Activated naive CD8-positive, alpha-beta T cell treated with anti-CD3 and anti-CD28 coated beads for 36 hours (primary cell): ENCODE measurements at regions not wholly inside any gene's neighbourhood (a gene's known extent, or its start where the extent isn't known, plus 50 kb on each side); places are given as distances from the start of the nearest gene placed in this dataset.

ENCODE experiments used
- DNase-seq: peaks from one replicate; pipeline ENCODE4 v3.0.0; 2021
- H3K27ac Mint-ChIP-seq: one replicate; pipeline ENCODE4 v1.8.0; 2022; ENCODE audit warnings: mild to moderate bottlenecking, moderate library complexity, mixed read lengths
- H3K27me3 Mint-ChIP-seq: one replicate; pipeline ENCODE4 v1.8.0; 2022; ENCODE audit warnings: mild to moderate bottlenecking, mixed read lengths
- H3K36me3 Mint-ChIP-seq: one replicate; pipeline ENCODE4 v1.8.0; 2021; ENCODE audit warnings: mild to moderate bottlenecking, mixed read lengths
- H3K4me1 Mint-ChIP-seq: one replicate; pipeline ENCODE4 v1.8.0; 2021; ENCODE audit warnings: mixed read lengths
- H3K4me3 Mint-ChIP-seq: one replicate; pipeline ENCODE4 v1.8.0; 2022; ENCODE audit warnings: mild to moderate bottlenecking, moderate library complexity, mixed read lengths
- H3K9me3 Mint-ChIP-seq: one replicate; pipeline ENCODE4 v1.8.0; 2022; ENCODE audit warnings: mixed read lengths

- peaks cover 14% of the 10 kb centered on the region for H3K36me3 Mint-ChIP-seq
- no peaks in the 10 kb centered on the region for H3K27me3 Mint-ChIP-seq
- DNase-seq: no peak
- peaks cover 12% of the 10 kb centered on the region for H3K9me3 Mint-ChIP-seq
- H3K4me1 Mint-ChIP-seq: peaks cover 37% of the 10 kb centered on the region
- no peak overlapping the region for H3K27ac Mint-ChIP-seq
- H3K4me3 Mint-ChIP-seq: no peak overlapping the region
Observed at GRCh38 chr5:56615361-56616153, 199.8 kb upstream of the MAP3K1 start.

- Mint-ChIP-seq H3K27ac (no peak overlapping the region), H3K27me3 (no peaks in the 10 kb centered on the region), H3K4me1 (peaks cover 44% of the 10 kb centered on the region), H3K4me3 (no peak overlapping the region), H3K36me3 (peaks cover 16% of the 10 kb centered on the region), H3K9me3 (peaks cover 8% of the 10 kb centered on the region)
- no peak for DNase-seq
Observed at GRCh38 chr5:56612759-56613158, 202.6 kb upstream of the MAP3K1 start.

- Mint-ChIP-seq H3K27ac (no peak overlapping the region), H3K4me1 (peaks cover 44% of the 10 kb centered on the region), H3K27me3 (no peaks in the 10 kb centered on the region), H3K4me3 (no peak overlapping the region), H3K36me3 (peaks cover 16% of the 10 kb centered on the region), H3K9me3 (peaks cover 8% of the 10 kb centered on the region)
- DNase-seq: no peak
Observed at GRCh38 chr5:56612353-56612752, 203.0 kb upstream of the MAP3K1 start.

- Mint-ChIP-seq H3K36me3 (peaks cover 15% of the 10 kb centered on the region), H3K27me3 (no peaks in the 10 kb centered on the region), H3K9me3 (peaks cover 8% of the 10 kb centered on the region), H3K4me1 (peaks cover 32% of the 10 kb centered on the region), H3K27ac (no peak overlapping the region), H3K4me3 (no peak overlapping the region)
- DNase-seq: no peak
Observed at GRCh38 chr5:56610093-56610698, 205.2 kb upstream of the MAP3K1 start.

- Mint-ChIP-seq H3K36me3 (peaks cover 15% of the 10 kb centered on the region), H3K4me1 (peaks cover 21% of the 10 kb centered on the region), H3K4me3 (no peak overlapping the region), H3K27ac (no peak overlapping the region), H3K9me3 (peaks cover 8% of the 10 kb centered on the region), H3K27me3 (no peaks in the 10 kb centered on the region)
- no peak for DNase-seq
Observed at GRCh38 chr5:56608217-56608925, 207.0 kb upstream of the MAP3K1 start.

- DNase-seq: no peak
- no peaks in the 10 kb centered on the region for H3K27me3 Mint-ChIP-seq
- H3K4me3 Mint-ChIP-seq: no peak overlapping the region
- peaks cover 8% of the 10 kb centered on the region for H3K9me3 Mint-ChIP-seq
- H3K27ac Mint-ChIP-seq: no peak overlapping the region
- peaks cover 13% of the 10 kb centered on the region for H3K4me1 Mint-ChIP-seq
- peaks cover 15% of the 10 kb centered on the region for H3K36me3 Mint-ChIP-seq
Observed at GRCh38 chr5:56607551-56607950, 207.8 kb upstream of the MAP3K1 start.

- Mint-ChIP-seq H3K9me3 (peaks cover 8% of the 10 kb centered on the region), H3K4me1 (peaks cover 9% of the 10 kb centered on the region), H3K36me3 (peaks cover 15% of the 10 kb centered on the region), H3K4me3 (no peak overlapping the region), H3K27me3 (no peaks in the 10 kb centered on the region), H3K27ac (no peak overlapping the region)
- DNase-seq: no peak
Observed at GRCh38 chr5:56607074-56607473, 208.3 kb upstream of the MAP3K1 start.

- Mint-ChIP-seq H3K27ac (no peak overlapping the region), H3K27me3 (no peaks in the 10 kb centered on the region), H3K9me3 (peaks cover 3% of the 10 kb centered on the region), H3K4me3 (no peak overlapping the region), H3K36me3 (peaks cover 9% of the 10 kb centered on the region), H3K4me1 (peaks cover 9% of the 10 kb centered on the region)
- DNase-seq: no peak
Observed at GRCh38 chr5:56606192-56606591, 209.2 kb upstream of the MAP3K1 start.

GRCh38 chr5:56605231-56605630 is 210.1 kb upstream of the MAP3K1 start:
- Mint-ChIP-seq H3K4me3 (no peak overlapping the region), H3K36me3 (no peaks in the 10 kb centered on the region), H3K4me1 (peaks cover 4% of the 10 kb centered on the region), H3K27ac (no peak overlapping the region), H3K27me3 (no peaks in the 10 kb centered on the region), H3K9me3 (no peaks in the 10 kb centered on the region)
- DNase-seq: no peak

GRCh38 chr5:56601641-56602071 is 213.7 kb upstream of the MAP3K1 start:
- no peak for DNase-seq
- Mint-ChIP-seq H3K36me3 (no peaks in the 10 kb centered on the region), H3K27ac (no peak overlapping the region), H3K9me3 (no peaks in the 10 kb centered on the region), H3K27me3 (no peaks in the 10 kb centered on the region), H3K4me1 (peaks cover 4% of the 10 kb centered on the region), H3K4me3 (no peak overlapping the region)

GRCh38 chr5:56598941-56599340 is 216.4 kb upstream of the MAP3K1 start:
- Mint-ChIP-seq H3K4me1 (peaks cover 4% of the 10 kb centered on the region), H3K27me3 (no peaks in the 10 kb centered on the region), H3K9me3 (no peaks in the 10 kb centered on the region), H3K27ac (no peak overlapping the region), H3K36me3 (no peaks in the 10 kb centered on the region), H3K4me3 (no peak overlapping the region)
- no peak for DNase-seq

- no peaks in the 10 kb centered on the region for H3K9me3 Mint-ChIP-seq
- H3K27ac Mint-ChIP-seq: no peak overlapping the region
- H3K27me3 Mint-ChIP-seq: no peaks in the 10 kb centered on the region
- no peak overlapping the region for H3K4me3 Mint-ChIP-seq
- DNase-seq: no peak
- H3K36me3 Mint-ChIP-seq: no peaks in the 10 kb centered on the region
- H3K4me1 Mint-ChIP-seq: peaks cover 4% of the 10 kb centered on the region
Observed at GRCh38 chr5:56596155-56596554, 219.2 kb upstream of the MAP3K1 start.

GRCh38 chr5:56595566-56595965 is 219.8 kb upstream of the MAP3K1 start:
- Mint-ChIP-seq H3K36me3 (no peaks in the 10 kb centered on the region), H3K27me3 (no peaks in the 10 kb centered on the region), H3K4me1 (peaks cover 4% of the 10 kb centered on the region), H3K4me3 (no peak overlapping the region), H3K27ac (no peak overlapping the region), H3K9me3 (no peaks in the 10 kb centered on the region)
- DNase-seq: no peak

GRCh38 chr5:56594792-56595191 is 220.6 kb upstream of the MAP3K1 start:
- no peak for DNase-seq
- Mint-ChIP-seq H3K27me3 (no peaks in the 10 kb centered on the region), H3K9me3 (no peaks in the 10 kb centered on the region), H3K27ac (no peak overlapping the region), H3K4me1 (peaks cover 4% of the 10 kb centered on the region), H3K36me3 (no peaks in the 10 kb centered on the region), H3K4me3 (no peak overlapping the region)

- H3K9me3 Mint-ChIP-seq: no peaks in the 10 kb centered on the region
- H3K36me3 Mint-ChIP-seq: no peaks in the 10 kb centered on the region
- peaks cover 20% of the 10 kb centered on the region for H3K4me1 Mint-ChIP-seq
- H3K4me3 Mint-ChIP-seq: no peak overlapping the region
- H3K27ac Mint-ChIP-seq: no peak overlapping the region
- DNase-seq: no peak
- H3K27me3 Mint-ChIP-seq: no peaks in the 10 kb centered on the region
Observed at GRCh38 chr5:56591081-56591480, 224.3 kb upstream of the MAP3K1 start.
